HUES6 (cell line): ENCODE measurements at regions not wholly inside any gene's neighbourhood (a gene's known extent, or its start where the extent isn't known, plus 50 kb on each side); places are given as distances from the start of the nearest gene placed in this dataset.

Source experiments
- H3K27ac ChIP-seq: 2 replicates; pipeline ENCODE4 v1.7.0; 2013; ENCODE audit warnings: low read depth, mild to moderate bottlenecking, low read length, inconsistent platforms
- H3K27me3 ChIP-seq: 2 replicates; pipeline ENCODE4 v1.6.1; 2013; ENCODE audit warnings: low read length; ENCODE audit not compliant: control insufficient read depth, insufficient read depth
- H3K36me3 ChIP-seq: 2 replicates; pipeline ENCODE4 v1.6.1; 2013; ENCODE audit warnings: low read length; ENCODE audit not compliant: control insufficient read depth, insufficient read depth
- H3K4me1 ChIP-seq: 2 replicates; pipeline ENCODE4 v1.6.1; 2013; ENCODE audit warnings: low read length; ENCODE audit not compliant: control insufficient read depth, insufficient read depth
- H3K4me3 ChIP-seq: 2 replicates; pipeline ENCODE4 v1.5.1; 2013; ENCODE audit warnings: low read depth, low read length
- H3K9ac ChIP-seq: one replicate; pipeline ENCODE4 v1.6.1; 2013; ENCODE audit warnings: mild to moderate bottlenecking, low read length
- H3K9me3 ChIP-seq: 2 replicates; pipeline ENCODE4 v1.6.1; 2013; ENCODE audit warnings: low read depth, low read length; ENCODE audit not compliant: control insufficient read depth, insufficient read depth

- Histone ChIP-seq H3K4me3 (no peak overlapping the region), H3K4me1 (no peaks in the 10 kb centered on the region), H3K27ac (no peak overlapping the region), H3K36me3 (no peaks in the 10 kb centered on the region), H3K9ac (no peak overlapping the region), H3K9me3 (peaks cover 3% of the 10 kb centered on the region), H3K27me3 (no peaks in the 10 kb centered on the region)
These were observed 468.2 kb downstream of the ARHGEF28 start for GRCh38 chr5:74094096-74094781.

DNA sequence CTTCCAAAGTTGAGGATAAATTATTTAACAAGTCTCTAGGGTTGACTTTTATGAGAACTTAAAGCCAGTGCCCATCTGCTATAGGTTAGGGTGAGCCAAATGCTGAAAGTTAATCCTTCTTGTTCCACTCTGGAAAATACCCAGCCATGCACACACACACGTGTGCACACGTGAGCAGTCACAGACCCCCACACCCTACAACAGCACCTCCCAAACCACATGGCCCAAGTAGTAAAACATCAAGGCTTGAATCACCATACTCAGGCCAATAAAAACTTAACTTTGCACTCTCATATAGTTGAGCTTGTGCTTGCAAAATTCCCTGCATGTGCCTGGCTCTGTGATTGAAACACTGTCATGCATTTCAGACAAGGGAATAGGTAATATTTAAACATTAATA lies 467.6 kb downstream of the ARHGEF28 start:
- H3K27me3 ChIP-seq: no peaks in the 10 kb centered on the region
- no peak overlapping the region for H3K9ac ChIP-seq
- no peaks in the 10 kb centered on the region for H3K36me3 ChIP-seq
- no peaks in the 10 kb centered on the region for H3K9me3 ChIP-seq
- no peak overlapping the region for H3K4me3 ChIP-seq
- no peaks in the 10 kb centered on the region for H3K4me1 ChIP-seq
- H3K27ac ChIP-seq: no peak overlapping the region

GRCh38 chr5:74092766-74093165 lies 466.8 kb downstream of the ARHGEF28 start:
- H3K36me3 ChIP-seq: no peaks in the 10 kb centered on the region
- no peak overlapping the region for H3K9ac ChIP-seq
- H3K4me3 ChIP-seq: no peak overlapping the region
- H3K27me3 ChIP-seq: no peaks in the 10 kb centered on the region
- H3K9me3 ChIP-seq: no peaks in the 10 kb centered on the region
- H3K4me1 ChIP-seq: no peaks in the 10 kb centered on the region
- H3K27ac ChIP-seq: no peak overlapping the region

DNA sequence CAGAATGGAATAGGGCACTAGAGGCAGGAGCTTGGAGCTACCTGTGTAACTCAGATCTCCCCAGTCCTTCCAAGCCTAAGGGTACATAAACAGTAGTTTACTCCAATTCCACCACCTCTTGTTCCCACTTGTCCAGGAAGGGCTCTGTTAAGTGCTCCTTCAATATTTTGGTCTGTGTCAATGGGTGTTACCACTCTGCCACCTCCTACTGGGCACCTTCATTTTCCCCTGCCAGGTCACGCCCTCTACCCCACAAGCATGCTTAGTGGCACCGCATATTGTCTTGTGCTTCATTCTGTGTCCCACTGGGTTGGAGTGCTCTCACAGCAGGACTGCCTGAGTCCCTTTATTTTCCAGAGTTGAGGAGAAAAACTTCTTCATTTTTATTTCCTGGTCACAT lies 459.8 kb downstream of the ARHGEF28 start:
- H3K9ac ChIP-seq: no peak overlapping the region
- peaks cover 5% of the 10 kb centered on the region; the same call in 1 of the 2 replicates for H3K4me1 ChIP-seq
- H3K36me3 ChIP-seq: no peaks in the 10 kb centered on the region
- no peak overlapping the region for H3K4me3 ChIP-seq
- H3K27me3 ChIP-seq: no peaks in the 10 kb centered on the region
- H3K27ac ChIP-seq: no peak overlapping the region
- no peaks in the 10 kb centered on the region for H3K9me3 ChIP-seq

DNA sequence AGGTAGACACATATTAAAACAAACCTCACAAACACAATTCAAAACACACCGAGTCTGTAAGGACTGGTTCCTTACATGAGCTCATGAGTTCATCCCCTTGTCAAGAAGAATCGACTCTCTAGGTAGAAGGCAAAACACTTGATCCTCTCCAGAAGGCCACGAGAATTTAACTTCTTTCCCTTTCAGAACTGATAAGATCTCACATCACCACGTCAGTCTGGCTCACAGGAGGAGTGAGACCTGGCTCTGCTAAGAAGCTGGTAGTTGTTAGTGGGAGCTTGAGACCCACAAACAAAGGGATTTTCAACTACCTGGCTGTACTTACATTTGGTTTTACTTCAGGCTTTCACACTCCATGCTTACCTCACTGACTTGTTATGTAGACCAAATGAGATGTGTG lies 459.2 kb downstream of the ARHGEF28 start:
- no peaks in the 10 kb centered on the region for H3K9me3 ChIP-seq
- no peaks in the 10 kb centered on the region for H3K27me3 ChIP-seq
- peaks cover 5% of the 10 kb centered on the region; the same call in 1 of the 2 replicates for H3K4me1 ChIP-seq
- no peak overlapping the region for H3K9ac ChIP-seq
- no peaks in the 10 kb centered on the region for H3K36me3 ChIP-seq
- no peak overlapping the region for H3K27ac ChIP-seq
- no peak overlapping the region for H3K4me3 ChIP-seq

- Histone ChIP-seq H3K27ac (no peak overlapping the region), H3K9me3 (no peaks in the 10 kb centered on the region), H3K4me3 (no peak overlapping the region), H3K4me1 (peaks cover 5% of the 10 kb centered on the region; the same call in 1 of the 2 replicates), H3K27me3 (no peaks in the 10 kb centered on the region), H3K36me3 (no peaks in the 10 kb centered on the region), H3K9ac (no peak overlapping the region)
These were observed 457.2 kb downstream of the ARHGEF28 start for GRCh38 chr5:74083096-74083791.

GRCh38 chr5:74082512-74083055 lies 456.6 kb downstream of the ARHGEF28 start:
- Histone ChIP-seq H3K27me3 (no peaks in the 10 kb centered on the region), H3K4me1 (peaks cover 5% of the 10 kb centered on the region; the same call in 1 of the 2 replicates), H3K27ac (no peak overlapping the region), H3K9ac (no peak overlapping the region), H3K4me3 (no peak overlapping the region), H3K9me3 (no peaks in the 10 kb centered on the region), H3K36me3 (no peaks in the 10 kb centered on the region)

DNA sequence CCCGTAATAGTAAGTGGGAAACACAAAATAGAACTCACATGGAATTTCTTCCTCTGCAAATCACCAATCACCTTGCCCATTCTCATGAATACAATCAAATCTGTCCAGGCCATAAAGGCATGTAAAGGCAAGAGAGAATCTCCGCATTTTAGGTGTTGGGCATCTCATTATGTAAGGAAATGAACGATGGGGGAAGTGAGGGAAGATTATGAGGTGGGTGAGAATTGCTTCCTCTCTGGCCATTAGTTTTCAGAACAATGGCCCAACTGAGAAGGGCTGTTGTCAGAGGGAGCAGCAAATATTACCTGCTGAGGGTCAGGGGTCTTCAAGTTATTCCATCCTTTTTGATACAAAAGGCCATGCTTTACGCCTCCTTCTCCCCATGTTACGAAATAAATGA lies 455.1 kb downstream of the ARHGEF28 start:
- Histone ChIP-seq H3K4me1 (peaks cover 8% of the 10 kb centered on the region), H3K27me3 (no peaks in the 10 kb centered on the region), H3K4me3 (no peak overlapping the region), H3K27ac (no peak overlapping the region), H3K36me3 (no peaks in the 10 kb centered on the region), H3K9ac (no peak overlapping the region), H3K9me3 (no peaks in the 10 kb centered on the region)

DNA sequence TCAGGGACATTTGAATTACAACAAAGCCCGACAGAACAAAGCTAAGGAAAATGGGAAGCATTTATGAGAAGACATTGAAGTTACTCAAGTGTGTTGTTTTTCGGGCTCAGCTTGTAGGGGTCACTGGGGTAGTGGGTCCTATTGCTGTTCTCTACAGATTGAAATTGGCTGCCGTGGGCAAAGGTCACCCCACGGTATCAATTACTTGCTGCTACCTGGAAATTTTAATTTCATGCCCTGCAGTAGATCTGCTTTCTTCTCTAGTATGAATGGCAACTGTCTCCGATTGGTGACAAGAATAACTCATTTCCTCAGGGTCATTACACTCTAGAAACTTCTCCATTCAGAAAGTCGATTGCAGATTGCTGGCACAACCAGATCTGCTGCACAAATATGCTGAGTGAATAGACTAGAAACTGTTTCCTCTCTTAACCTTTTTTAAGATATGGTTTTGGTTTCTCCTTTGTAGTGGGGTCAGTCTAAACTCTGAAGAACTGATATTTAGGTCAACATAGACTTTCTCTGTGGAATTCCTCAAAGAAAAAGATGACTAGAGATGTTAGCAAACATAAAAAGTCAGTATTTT lies 454.1 kb downstream of the ARHGEF28 start:
- Histone ChIP-seq H3K27ac (no peak overlapping the region), H3K4me3 (no peak overlapping the region), H3K4me1 (peaks cover 18% of the 10 kb centered on the region), H3K9me3 (no peaks in the 10 kb centered on the region), H3K9ac (no peak overlapping the region), H3K27me3 (no peaks in the 10 kb centered on the region), H3K36me3 (no peaks in the 10 kb centered on the region)

DNA sequence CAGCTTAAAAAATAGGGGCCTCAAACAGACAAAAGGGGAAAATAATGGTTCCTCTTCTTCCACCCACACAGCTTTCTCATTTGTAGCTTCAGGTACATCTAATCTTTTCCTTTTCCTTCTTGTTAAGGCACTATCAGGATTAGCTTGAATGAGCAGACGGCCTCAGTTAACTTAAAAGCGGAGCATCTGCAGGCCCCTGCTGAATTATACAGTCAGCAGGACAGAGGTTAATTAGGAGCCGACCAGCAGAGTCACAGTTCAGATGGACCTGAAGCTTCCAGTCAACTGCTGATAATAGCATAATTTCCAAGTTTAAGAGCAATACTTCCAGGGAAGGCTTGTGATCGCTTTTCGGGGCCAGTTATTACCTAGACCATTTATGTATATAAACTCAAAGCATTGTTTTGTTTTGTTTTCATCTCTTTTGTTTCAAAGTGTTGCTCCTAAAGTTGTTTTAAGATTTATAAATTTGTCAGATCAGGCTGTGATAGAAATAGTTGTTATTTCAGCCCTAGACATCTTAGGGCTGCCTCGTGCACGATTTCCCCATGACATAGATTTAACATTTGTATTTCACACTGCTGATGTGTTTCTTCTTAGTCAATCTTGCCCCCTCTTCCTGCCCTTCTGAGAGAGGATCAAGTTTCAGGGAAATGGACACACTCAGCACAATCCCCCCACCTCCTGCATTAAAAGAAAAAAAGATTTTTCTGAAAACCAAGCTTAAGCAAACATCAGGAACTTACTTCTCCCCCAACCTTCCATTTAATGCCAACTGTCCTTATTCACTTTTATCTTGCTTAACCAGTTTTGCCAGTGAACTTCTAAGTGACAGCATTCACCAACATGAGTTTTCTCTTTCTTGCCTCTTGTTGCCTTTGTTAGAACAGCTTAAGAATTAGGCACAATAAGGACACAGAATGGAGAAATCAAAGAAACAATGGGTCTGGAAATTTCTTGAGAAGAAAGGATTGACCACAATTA lies 449.8 kb downstream of the ARHGEF28 start:
- H3K36me3 ChIP-seq: no peaks in the 10 kb centered on the region
- no peak overlapping the region for H3K27ac ChIP-seq
- H3K9ac ChIP-seq: no peak overlapping the region
- peaks cover 18% of the 10 kb centered on the region for H3K4me1 ChIP-seq
- H3K9me3 ChIP-seq: no peaks in the 10 kb centered on the region
- H3K27me3 ChIP-seq: no peaks in the 10 kb centered on the region
- no peak overlapping the region for H3K4me3 ChIP-seq
